ENCODE measurements at regions not wholly inside any gene's neighbourhood (a gene's known extent, or its start where the extent isn't known, plus 50 kb on each side); places are given as distances from the start of the nearest gene placed in this dataset.

GRCh38 chr16:74169687-74170376 lies 126.8 kb upstream of the PSMD7 start (continued):
- no peak for TF ChIP-seq REST (IDR thresholded peaks at IDR 0.05; ENCODE audit: low read depth, low read length)
- TF ChIP-seq SMC3 (IDR thresholded peaks at IDR 0.05; ENCODE audit: low read depth, low read length): no peak

- no peak overlapping the region for H2AFZ ChIP-seq (ENCODE audit: low read depth)
- no peak overlapping the region for H3K4me2 ChIP-seq
- H3K4me1 ChIP-seq (ENCODE audit: control insufficient read depth in 1 of 2, insufficient read depth in 2 of 2, low read depth in 1 of 2, low read length in 1 of 2): no peaks in the 10 kb centered on the region
- H3K4me3 ChIP-seq (ENCODE audit: low read depth in 2 of 2, low read length in 1 of 2): no peak overlapping the region
- ChIA-PET POLR2A (no interaction called here), CTCF (no interaction called here)
- no peak overlapping the region for H3K27ac ChIP-seq (ENCODE audit: low read depth in 2 of 2, low read length in 1 of 2)
- no peaks in the 10 kb centered on the region for H3K79me2 ChIP-seq (ENCODE audit: insufficient read depth)
- no peak for DNase-seq
- no peaks in the 10 kb centered on the region for H3K9me2 ChIP-seq
- no peaks in the 10 kb centered on the region for H4K20me1 ChIP-seq (ENCODE audit: insufficient read depth)
- no peaks in the 10 kb centered on the region for H3F3A ChIP-seq (replicated peaks; ENCODE audit: insufficient read depth)
- TF ChIP-seq FOXM1 (IDR thresholded peaks at IDR 0.05; ENCODE audit: low read depth) (no peak), CHD2 (IDR thresholded peaks at IDR 0.05; ENCODE audit: low read length, partially characterized antibody) (no peak), PBX3 (IDR thresholded peaks at IDR 0.05) (no peak)
- no peaks in the 10 kb centered on the region for H3K9me3 ChIP-seq
- WGBS (ENCODE audit: low lambda C conversion rate): 25% methylated on average over 3 of the region's 3 CpGs
- H3K9ac ChIP-seq: no peak overlapping the region
- H3K27me3 ChIP-seq (ENCODE audit: insufficient read depth): no peaks in the 10 kb centered on the region
- H3K36me3 ChIP-seq (replicated peaks in 1 of 2; ENCODE audit: control insufficient read depth in 1 of 2, insufficient read depth in 2 of 2, low read length in 1 of 2): no peaks in the 10 kb centered on the region
These were observed 127.5 kb upstream of the PSMD7 start for GRCh38 chr16:74169066-74169465.

DNA sequence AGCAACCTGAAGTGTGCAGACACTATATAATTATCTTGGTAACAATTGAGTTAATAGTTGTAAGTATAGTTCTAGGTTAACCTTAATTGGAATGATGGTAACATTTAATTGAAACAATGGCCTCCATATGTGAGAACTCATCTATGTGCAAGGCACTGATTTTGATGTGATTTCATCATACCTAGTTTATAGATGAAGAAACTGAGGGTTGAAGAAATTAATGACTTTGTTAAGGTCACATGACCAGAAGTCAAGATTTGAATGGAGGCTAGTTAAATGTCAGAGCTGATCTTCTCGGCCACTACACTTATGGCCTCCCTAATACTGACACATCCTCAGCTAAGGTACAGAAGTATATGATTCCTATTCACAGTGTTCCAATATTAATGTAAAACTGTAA lies 128.2 kb upstream of the PSMD7 start:
- Histone ChIP-seq H3K36me3 (replicated peaks in 1 of 2; ENCODE audit: control insufficient read depth in 1 of 2, insufficient read depth in 2 of 2, low read length in 1 of 2) (no peaks in the 10 kb centered on the region), H3K4me1 (ENCODE audit: control insufficient read depth in 1 of 2, insufficient read depth in 2 of 2, low read depth in 1 of 2, low read length in 1 of 2) (no peaks in the 10 kb centered on the region), H4K20me1 (ENCODE audit: insufficient read depth) (no peaks in the 10 kb centered on the region), H3K27ac (ENCODE audit: low read depth in 2 of 2, low read length in 1 of 2) (no peak overlapping the region), H3K9ac (no peak overlapping the region), H3K9me2 (no peaks in the 10 kb centered on the region), H3K79me2 (ENCODE audit: insufficient read depth) (no peaks in the 10 kb centered on the region), H3K4me3 (ENCODE audit: low read depth in 2 of 2, low read length in 1 of 2) (no peak overlapping the region), H3K4me2 (no peak overlapping the region), H3K9me3 (no peaks in the 10 kb centered on the region), H2AFZ (ENCODE audit: low read depth) (no peak overlapping the region), H3K27me3 (ENCODE audit: insufficient read depth) (no peaks in the 10 kb centered on the region), H3F3A (replicated peaks; ENCODE audit: insufficient read depth) (no peaks in the 10 kb centered on the region)
- POLR2A ChIA-PET: no interaction called here
- CTCF ChIA-PET: no interaction called here
- WGBS (ENCODE audit: low lambda C conversion rate): 32% methylated on average over 1 of the region's 1 CpG
- no peak for DNase-seq
- TF ChIP-seq USF2 (IDR thresholded peaks at IDR 0.05; ENCODE audit: borderline replicate concordance, low read depth, low read length): no peak
- no peak for TF ChIP-seq GABPA (IDR thresholded peaks at IDR 0.05; ENCODE audit: low read depth)
- no peak for TF ChIP-seq EP300 (IDR thresholded peaks at IDR 0.05; ENCODE audit: borderline replicate concordance in 1 of 2, low read depth in 1 of 2, low read length in 1 of 2)
- no peak for TF ChIP-seq RAD21 (IDR thresholded peaks at IDR 0.05; ENCODE audit: low read length)
- TF ChIP-seq CHD2 (IDR thresholded peaks at IDR 0.05; ENCODE audit: low read length, partially characterized antibody): no peak
- no peak for TF ChIP-seq MEF2A (IDR thresholded peaks at IDR 0.05; ENCODE audit: borderline replicate concordance, low read depth)
- no peak for TF ChIP-seq REST (IDR thresholded peaks at IDR 0.05; ENCODE audit: low read depth, low read length)
- no peak for TF ChIP-seq TCF12 (IDR thresholded peaks at IDR 0.05)
- no peak for TF ChIP-seq NFIC (IDR thresholded peaks at IDR 0.05; ENCODE audit: borderline replicate concordance)
- no peak for TF ChIP-seq FOSL2 (IDR thresholded peaks at IDR 0.05; ENCODE audit: borderline replicate concordance, low read depth)
- TF ChIP-seq RCOR1 (IDR thresholded peaks at IDR 0.05; ENCODE audit: low read length): no peak
- TF ChIP-seq EZH2phosphoT487 (IDR thresholded peaks at IDR 0.05; ENCODE audit: borderline replicate concordance, low read depth): no peak

Data from SK-N-SH (cell line).